HG02884 (cell line): ENCODE measurements at regions not wholly inside any gene's neighbourhood (a gene's known extent, or its start where the extent isn't known, plus 50 kb on each side); places are given as distances from the start of the nearest gene placed in this dataset.
"Not testable (repeated sequence)": the region's sequence is repeated elsewhere in the genome, so short reads cannot be mapped to it uniquely, and the experiment has no call there.

Experiments
- ATAC-seq: cut with Tn5 transposase; IDR thresholded peaks from one replicate; pipeline ENCODE4 v1.9.1; 2021; ENCODE audit warnings: mild to moderate bottlenecking, moderate library complexity; ENCODE audit not compliant: unreplicated experiment

DNA sequence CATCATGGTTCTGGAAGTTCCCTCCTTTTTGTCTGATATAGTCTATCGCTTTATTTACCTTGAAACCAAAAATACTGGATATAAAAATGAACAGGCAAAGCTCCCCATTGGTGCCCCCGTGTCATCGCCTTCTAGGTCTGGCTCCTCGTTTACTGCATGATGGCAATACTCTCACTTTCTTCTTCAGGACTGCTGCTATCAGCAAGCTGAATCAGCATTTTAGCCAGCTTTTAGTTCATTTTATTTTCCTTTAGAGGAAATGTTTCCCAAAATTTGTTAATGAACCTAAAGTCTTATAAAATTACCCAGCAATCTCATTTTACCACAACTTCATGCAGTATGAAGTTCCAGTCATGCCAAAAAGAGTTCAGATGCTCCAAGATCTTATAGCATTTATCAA is 80.5 kb downstream of the ZIC3 start:
- ATAC-seq, result no peak

GRCh38 chrX:137651647-137652046 is 85.7 kb downstream of the ZIC3 start:
- ATAC-seq, result no peak

DNA sequence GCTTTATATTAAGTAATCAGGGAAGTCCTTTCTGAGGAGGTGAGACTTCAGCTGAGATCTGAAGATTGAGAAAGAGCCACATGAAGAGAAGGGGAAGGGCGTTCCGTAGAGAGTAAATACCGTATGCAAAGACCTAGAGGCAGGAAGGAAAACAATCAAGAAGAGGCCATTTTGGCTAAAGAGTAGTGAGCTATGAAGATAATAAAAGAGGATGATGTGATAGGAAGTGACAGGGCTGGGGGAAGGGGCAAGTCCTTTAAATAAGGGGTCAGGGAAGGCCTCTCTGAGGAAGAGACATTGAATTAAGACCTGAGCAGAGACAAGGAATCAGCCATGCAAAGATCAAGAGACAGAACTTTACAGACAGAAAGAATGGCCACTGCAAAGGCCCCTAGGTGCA is 86.2 kb downstream of the ZIC3 start:
- no peak for ATAC-seq

DNA sequence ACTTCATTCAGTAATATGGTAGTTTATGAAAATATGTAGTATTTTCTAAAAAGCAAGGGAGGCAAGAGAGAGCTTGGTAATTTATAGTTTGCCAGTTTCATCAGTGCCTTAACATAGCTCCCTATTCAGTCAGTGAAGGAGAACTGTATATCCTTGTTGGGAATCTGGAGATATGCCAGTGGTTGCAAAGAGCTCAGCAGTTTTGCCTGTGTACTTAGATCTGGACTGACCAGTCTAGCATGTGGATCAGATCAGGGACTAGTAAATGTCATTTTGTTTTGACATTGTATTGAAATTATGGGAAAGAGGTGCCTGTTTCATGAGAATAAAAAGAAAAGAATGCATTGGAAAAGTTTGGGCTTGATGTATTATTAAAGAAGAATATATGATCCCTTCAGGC is 88.6 kb downstream of the ZIC3 start:
- ATAC-seq, result no peak

DNA sequence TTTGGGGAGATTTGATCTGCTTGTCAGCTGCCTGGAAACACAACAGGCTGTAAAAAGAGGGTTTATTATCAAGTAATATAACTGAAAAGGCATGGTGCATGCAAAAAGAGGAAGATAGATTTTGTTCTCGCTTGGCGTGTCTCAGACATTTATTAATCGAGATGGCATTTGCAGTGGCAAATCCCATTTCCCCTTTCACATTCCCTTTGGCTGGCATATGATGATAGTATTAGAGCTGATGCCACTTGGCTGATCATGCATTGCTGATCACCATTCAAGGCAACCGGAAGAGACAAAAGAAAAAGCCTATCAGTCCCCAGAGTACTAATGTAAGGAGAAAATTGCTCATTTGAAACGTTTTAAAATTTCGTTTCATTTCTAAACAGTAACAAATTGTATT is 101.8 kb downstream of the ZIC3 start:
- ATAC-seq, result no peak

DNA sequence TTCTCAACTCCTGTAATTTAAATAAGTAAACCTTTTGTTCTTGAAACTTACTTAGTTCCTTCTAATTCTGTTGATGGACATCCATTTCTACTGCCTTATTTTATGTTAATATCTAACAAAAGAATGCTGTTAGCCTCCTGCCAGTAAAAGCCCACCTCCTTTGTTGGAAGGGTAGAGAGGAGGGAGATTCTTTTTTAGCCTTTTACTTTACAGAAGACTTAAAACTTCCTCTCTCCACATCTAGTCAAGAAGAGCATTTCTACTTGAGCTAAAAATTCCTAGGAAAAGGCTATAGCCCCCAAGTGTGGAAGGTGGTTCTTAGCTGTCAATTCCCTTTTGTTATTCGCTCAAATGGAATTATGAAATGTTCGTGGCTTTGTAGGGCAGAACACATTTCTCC is 118.7 kb downstream of the ZIC3 start:
- ATAC-seq, result no peak

GRCh38 chrX:137695417-137695816 is 129.5 kb downstream of the ZIC3 start:
- ATAC-seq, result no peak

DNA sequence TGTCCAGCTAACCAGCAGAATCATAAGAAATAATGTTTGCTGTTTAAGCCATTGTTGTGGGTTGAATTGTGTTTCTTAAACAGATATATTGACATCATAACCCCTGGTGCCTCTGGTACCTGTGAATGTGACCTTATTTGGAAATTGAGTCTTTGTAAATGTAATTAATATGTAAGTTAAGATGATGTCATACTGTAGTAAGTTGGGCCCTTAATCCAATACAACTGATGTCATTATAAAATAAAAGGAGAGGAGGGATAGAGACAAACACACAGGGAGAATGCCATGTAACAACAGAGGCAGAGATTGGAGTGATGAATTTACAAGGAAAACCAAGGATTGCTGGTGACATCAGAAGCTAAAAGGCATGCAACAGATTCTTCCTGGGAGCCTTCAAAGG is 141.4 kb downstream of the ZIC3 start:
- ATAC-seq, result no peak

DNA sequence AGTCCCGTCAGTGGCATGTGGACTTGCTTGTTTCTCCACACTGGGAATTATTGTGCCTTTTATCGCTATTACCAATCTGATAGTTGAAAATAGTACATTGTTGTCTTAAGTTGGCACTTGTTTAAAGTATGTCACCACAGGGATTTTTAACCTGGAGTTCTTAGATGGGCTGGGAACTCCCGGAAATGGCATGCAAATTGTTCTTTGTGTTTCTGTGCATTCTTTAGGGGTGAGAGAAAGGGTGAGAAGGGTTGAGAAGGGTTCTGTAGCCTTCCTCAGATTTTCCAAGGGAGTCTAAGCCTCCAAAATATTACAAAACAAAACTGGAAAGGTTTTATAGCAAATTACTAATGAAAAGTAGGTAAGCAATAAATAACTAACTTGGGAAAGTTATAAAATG is 176.9 kb downstream of the ZIC3 start:
- ATAC-seq, result no peak

GRCh38 chrX:137743414-137743813 is 177.5 kb downstream of the ZIC3 start:
- ATAC-seq, result no peak

DNA sequence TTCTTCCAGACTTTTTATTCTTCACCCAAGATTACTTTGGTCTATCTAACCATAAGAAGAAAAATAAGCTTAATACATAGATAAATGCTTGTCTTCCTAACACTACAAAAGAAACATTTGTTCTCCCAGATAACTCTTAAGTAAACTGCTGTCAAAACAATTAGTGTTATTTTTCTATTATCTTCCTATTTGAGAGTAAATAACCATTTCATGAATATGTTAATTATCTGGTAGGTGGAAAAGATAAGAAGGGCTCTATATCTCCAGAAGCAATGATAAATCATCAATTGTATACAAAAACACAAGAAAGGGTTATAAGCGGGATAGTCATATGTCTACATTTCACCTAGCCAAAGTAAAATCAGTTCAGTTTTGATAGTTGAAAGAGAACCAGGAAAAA is 180.4 kb downstream of the ZIC3 start:
- ATAC-seq, result no peak

GRCh38 chrX:137747244-137748043 is 181.5 kb downstream of the ZIC3 start:
- ATAC-seq, result no peak

GRCh38 chrX:137748827-137749226 is 182.9 kb downstream of the ZIC3 start:
- no peak for ATAC-seq

DNA sequence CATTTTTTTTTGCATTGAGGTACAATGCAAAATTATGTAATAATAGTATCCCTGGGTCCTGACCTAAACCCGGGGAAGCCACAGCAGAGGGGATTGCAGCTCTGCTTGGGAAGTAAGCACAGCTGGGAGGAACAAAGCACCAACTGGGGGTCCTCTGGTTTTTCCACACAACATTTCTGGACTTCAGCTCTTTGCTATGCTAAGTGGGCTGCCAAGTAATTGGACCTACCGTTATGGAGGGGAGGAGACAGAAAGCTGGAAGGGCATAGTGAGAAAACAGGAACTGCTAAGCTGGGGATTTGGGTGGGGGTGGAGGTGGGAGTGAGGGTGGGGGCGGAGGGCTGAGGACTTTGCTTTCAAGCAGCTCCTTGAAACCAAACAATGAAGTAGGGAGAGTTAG is 183.3 kb downstream of the ZIC3 start:
- ATAC-seq, result no peak

- no peak for ATAC-seq
Observed at GRCh38 chrX:137771537-137771936, 205.6 kb downstream of the ZIC3 start.

- no peak for ATAC-seq
Observed at GRCh38 chrX:137792214-137792613, 226.3 kb downstream of the ZIC3 start.

DNA sequence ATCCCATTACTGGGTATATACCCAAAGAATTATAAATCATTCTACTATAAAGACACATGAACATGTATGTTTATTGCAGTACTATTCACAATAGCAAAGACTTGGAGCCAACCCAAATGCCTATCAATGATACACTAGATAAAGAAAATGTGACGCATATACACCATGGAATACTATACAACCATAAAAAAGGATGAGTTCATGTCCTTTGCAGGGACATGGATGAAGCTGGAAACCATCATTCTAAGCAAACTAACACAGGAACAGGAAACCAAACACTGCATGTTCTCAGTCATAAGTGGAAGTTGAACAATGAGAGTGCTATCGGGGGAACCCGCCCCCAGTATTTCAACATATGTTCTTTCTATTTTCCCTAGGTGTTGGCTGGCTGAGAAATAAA is 232.0 kb downstream of the ZIC3 start:
- ATAC-seq, result not testable (repeated sequence)

DNA sequence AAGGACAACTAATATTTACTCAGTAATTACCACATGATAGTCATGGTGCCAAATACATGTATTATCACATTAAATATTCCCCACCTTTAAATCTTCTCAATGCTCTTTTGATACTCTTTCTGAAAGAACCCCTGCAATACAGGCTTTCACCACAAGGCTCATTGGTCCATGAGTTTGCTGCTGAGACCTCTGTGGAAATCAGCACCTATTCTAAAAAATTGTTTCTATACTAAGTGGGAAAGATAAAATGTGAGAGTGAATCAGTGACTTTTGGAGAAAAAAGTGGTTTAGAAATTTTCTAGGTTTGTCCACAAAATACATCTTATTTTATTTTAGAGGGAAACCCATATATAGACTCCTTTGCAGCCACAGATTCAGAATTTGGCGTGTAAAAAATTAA is 257.3 kb downstream of the ZIC3 start:
- no peak for ATAC-seq

DNA sequence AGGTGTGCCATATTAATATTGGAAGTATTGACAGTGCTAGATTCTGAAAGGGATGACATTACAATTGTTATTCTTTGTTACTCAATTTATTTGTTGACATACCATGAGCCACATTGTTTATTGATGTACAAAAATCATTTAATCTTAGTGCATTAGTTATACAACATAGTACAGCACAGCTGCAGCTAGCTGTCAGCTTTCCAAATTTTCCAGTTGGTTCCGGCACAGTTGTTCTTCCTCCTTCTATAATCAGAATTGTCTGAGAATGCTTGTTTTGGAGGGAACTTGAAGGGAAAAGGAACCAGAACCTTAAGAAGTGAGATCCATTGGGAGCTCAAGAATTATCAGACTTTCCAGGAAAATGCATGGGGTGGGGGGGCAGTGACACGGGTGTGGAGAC is 281.4 kb downstream of the ZIC3 start:
- ATAC-seq, result no peak

- no peak for ATAC-seq
Observed at GRCh38 chrX:137848266-137848905, 282.5 kb downstream of the ZIC3 start.

- ATAC-seq, result no peak
Observed at GRCh38 chrX:137852502-137852901, 286.6 kb downstream of the ZIC3 start.

- ATAC-seq, result no peak
Observed at GRCh38 chrX:137855490-137855889, 289.6 kb downstream of the ZIC3 start.

DNA sequence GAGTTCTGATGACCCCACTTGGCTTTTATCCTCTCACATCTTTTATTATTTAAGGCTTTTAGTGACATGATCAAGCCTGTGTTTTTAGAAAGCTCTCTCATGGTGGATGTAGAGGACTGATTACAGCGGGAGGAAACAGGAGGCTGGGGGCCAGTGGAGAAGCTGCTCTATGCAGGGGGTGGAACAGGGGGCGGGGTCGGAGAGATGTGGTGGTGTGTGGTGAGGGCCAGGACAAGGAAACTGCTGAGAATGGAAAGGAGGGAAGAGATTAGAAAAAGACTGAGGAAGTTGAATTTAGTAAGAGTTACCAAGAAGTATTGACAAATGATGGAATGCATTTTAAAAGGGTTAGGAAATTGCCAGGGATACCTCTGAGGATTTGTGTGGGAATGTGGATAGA is 292.2 kb downstream of the ZIC3 start:
- no peak for ATAC-seq
